ENCODE measurements at regions not wholly inside any gene's neighbourhood (a gene's known extent, or its start where the extent isn't known, plus 50 kb on each side); places are given as distances from the start of the nearest gene placed in this dataset.

- Histone ChIP-seq H3K4me3 (ENCODE audit: low read length) (no peak overlapping the region), H3K36me3 (ENCODE audit: insufficient read depth, low read length) (no peaks in the 10 kb centered on the region), H3K27me3 (ENCODE audit: control insufficient read depth in 1 of 2, insufficient read depth in 2 of 2, low read length in 2 of 2) (no peaks in the 10 kb centered on the region), H3K9me3 (ENCODE audit: control insufficient read depth in 1 of 2, insufficient read depth in 1 of 2, low read length in 2 of 2) (peaks cover 0 to 10% of the 10 kb centered on the region in 2 experiments), H3K27ac (ENCODE audit: low read depth in 1 of 2, low read length in 2 of 2) (no peak overlapping the region), H3K4me1 (ENCODE audit: insufficient read depth, low read length) (no peaks in the 10 kb centered on the region)
- no peaks in the 10 kb centered on the region for H3K4me1 Mint-ChIP-seq (ENCODE audit: low read depth)
- TF ChIP-seq CTCF (IDR thresholded peaks at IDR 0.05), result no peak
- ATAC-seq (ENCODE audit: poor library complexity) (no peak), DNase-seq (no peak)
- H3K9me3 Mint-ChIP-seq, result peaks cover 14% of the 10 kb centered on the region
- no peaks in the 10 kb centered on the region for H3K27me3 Mint-ChIP-seq
- CTCF ChIA-PET, result no interaction called here
- H3K27ac Mint-ChIP-seq, result no peak overlapping the region
- POLR2A ChIA-PET, result no interaction called here
- H3K4me3 Mint-ChIP-seq, result no peak overlapping the region
- intact Hi-C loops (cut with DNase I, micrococcal nuclease), result no loop called here
- H3K36me3 Mint-ChIP-seq (ENCODE audit: low read depth), result no peaks in the 10 kb centered on the region
Measured at GRCh38 chr9:81314490-81314889, 374.9 kb downstream of the TLE1 start.

- Mint-ChIP-seq H3K27me3 (no peaks in the 10 kb centered on the region), H3K4me1 (ENCODE audit: low read depth) (no peaks in the 10 kb centered on the region), H3K36me3 (ENCODE audit: low read depth) (no peaks in the 10 kb centered on the region), H3K27ac (no peak overlapping the region), H3K9me3 (peaks cover 15% of the 10 kb centered on the region), H3K4me3 (no peak overlapping the region)
- H3K9me3 ChIP-seq (ENCODE audit: control insufficient read depth in 1 of 2, insufficient read depth in 1 of 2, low read length in 2 of 2), result peaks cover 0 to 10% of the 10 kb centered on the region in 2 experiments
- ATAC-seq (ENCODE audit: poor library complexity) (no peak), DNase-seq (no peak)
- intact Hi-C loops (cut with DNase I, micrococcal nuclease), result no loop called here
- CTCF ChIA-PET, result no interaction called here
- TF ChIP-seq CTCF (IDR thresholded peaks at IDR 0.05), result no peak
- H3K27ac ChIP-seq (ENCODE audit: low read depth in 1 of 2, low read length in 2 of 2), result no peak overlapping the region
- no peaks in the 10 kb centered on the region for H3K4me1 ChIP-seq (ENCODE audit: insufficient read depth, low read length)
- POLR2A ChIA-PET, result no interaction called here
- H3K36me3 ChIP-seq (ENCODE audit: insufficient read depth, low read length), result no peaks in the 10 kb centered on the region
- H3K4me3 ChIP-seq (ENCODE audit: low read length), result no peak overlapping the region
- H3K27me3 ChIP-seq (ENCODE audit: control insufficient read depth in 1 of 2, insufficient read depth in 2 of 2, low read length in 2 of 2), result no peaks in the 10 kb centered on the region
Measured at GRCh38 chr9:81313877-81314276, 375.5 kb downstream of the TLE1 start.

DNA sequence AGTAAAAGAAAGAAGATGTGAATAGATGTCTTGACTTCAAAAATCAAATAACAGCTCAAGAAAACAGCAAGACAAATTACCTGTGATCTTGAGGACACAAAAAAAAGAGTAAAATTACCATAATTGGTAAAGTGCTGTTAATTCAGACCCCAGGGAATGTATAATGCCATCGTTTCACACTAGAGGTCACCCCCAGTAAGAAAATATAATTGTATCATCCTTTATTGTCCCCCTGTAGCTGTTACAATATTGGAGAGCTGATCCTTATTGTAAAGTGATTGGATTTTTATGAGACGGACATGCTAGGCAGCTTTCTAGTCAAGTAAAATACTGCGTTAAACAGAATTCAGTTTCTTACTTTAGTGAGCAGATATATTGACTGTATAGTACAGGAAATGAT is 377.0 kb downstream of the TLE1 start:
- Histone ChIP-seq H3K27me3 (ENCODE audit: control insufficient read depth in 1 of 2, insufficient read depth in 2 of 2, low read length in 2 of 2) (no peaks in the 10 kb centered on the region), H3K4me3 (ENCODE audit: low read length) (no peak overlapping the region), H3K27ac (ENCODE audit: low read depth in 1 of 2, low read length in 2 of 2) (no peak overlapping the region), H3K4me1 (ENCODE audit: insufficient read depth, low read length) (no peaks in the 10 kb centered on the region), H3K9me3 (ENCODE audit: control insufficient read depth in 1 of 2, insufficient read depth in 1 of 2, low read length in 2 of 2) (peaks cover 0 to 14% of the 10 kb centered on the region in 2 experiments), H3K36me3 (ENCODE audit: insufficient read depth, low read length) (no peaks in the 10 kb centered on the region)
- Mint-ChIP-seq H3K9me3 (peaks cover 15% of the 10 kb centered on the region), H3K27ac (no peak overlapping the region), H3K4me1 (ENCODE audit: low read depth) (no peaks in the 10 kb centered on the region), H3K36me3 (ENCODE audit: low read depth) (no peaks in the 10 kb centered on the region), H3K4me3 (no peak overlapping the region), H3K27me3 (no peaks in the 10 kb centered on the region)
- no peak for ATAC-seq (ENCODE audit: poor library complexity)
- CTCF ChIA-PET, result no interaction called here
- POLR2A ChIA-PET, result no interaction called here
- no peak for TF ChIP-seq CTCF (IDR thresholded peaks at IDR 0.05)
- DNase-seq, result no peak
- intact Hi-C loops (cut with DNase I, micrococcal nuclease), result no loop called here

All from CD4-positive, alpha-beta T cell (primary cell).